ENCODE measurements at regions not wholly inside any gene's neighbourhood (a gene's known extent, or its start where the extent isn't known, plus 50 kb on each side); places are given as distances from the start of the nearest gene placed in this dataset.

DNA sequence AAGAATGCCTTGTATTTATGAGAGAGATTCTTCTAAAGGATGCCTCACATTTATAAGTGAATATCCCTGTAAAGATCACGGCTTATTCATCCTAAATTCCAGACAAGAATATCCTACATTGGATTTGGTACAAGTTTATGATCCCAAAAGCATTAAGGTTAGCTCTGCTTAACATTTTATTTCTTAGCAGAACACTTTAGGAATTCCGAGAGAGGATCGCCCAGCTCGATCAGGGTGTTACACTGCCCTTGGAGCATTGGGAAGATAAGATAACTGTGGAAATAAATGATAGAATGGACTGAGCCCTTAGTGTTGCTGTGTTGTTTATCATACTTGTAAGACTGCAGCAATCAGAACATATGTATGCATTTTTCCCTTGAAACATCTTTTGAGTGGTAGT is 223.0 kb upstream of the CDIN1 start:
- DNase-seq (ENCODE audit: low read depth) = no peak
- H3K27me3 ChIP-seq (ENCODE audit: control insufficient read depth, insufficient read depth, low read length) = no peaks in the 10 kb centered on the region
- H3K4me3 ChIP-seq (ENCODE audit: low read depth, low read length) = no peak overlapping the region
- TF ChIP-seq, protein P1, sequence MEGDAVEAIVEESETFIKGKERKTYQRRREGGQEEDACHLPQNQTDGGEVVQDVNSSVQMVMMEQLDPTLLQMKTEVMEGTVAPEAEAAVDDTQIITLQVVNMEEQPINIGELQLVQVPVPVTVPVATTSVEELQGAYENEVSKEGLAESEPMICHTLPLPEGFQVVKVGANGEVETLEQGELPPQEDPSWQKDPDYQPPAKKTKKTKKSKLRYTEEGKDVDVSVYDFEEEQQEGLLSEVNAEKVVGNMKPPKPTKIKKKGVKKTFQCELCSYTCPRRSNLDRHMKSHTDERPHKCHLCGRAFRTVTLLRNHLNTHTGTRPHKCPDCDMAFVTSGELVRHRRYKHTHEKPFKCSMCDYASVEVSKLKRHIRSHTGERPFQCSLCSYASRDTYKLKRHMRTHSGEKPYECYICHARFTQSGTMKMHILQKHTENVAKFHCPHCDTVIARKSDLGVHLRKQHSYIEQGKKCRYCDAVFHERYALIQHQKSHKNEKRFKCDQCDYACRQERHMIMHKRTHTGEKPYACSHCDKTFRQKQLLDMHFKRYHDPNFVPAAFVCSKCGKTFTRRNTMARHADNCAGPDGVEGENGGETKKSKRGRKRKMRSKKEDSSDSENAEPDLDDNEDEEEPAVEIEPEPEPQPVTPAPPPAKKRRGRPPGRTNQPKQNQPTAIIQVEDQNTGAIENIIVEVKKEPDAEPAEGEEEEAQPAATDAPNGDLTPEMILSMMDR (IDR thresholded peaks at IDR 0.05; ENCODE audit: insufficient read depth, low read length, poor library complexity, severe bottlenecking) = no peak
- no peaks in the 10 kb centered on the region for H3K36me3 ChIP-seq (ENCODE audit: control insufficient read depth, insufficient read depth, low read length)

- no peaks in the 10 kb centered on the region for H3K36me3 ChIP-seq (ENCODE audit: control insufficient read depth, insufficient read depth, low read length)
- no peak overlapping the region for H3K4me3 ChIP-seq (ENCODE audit: low read depth, low read length)
- TF ChIP-seq, protein P1 (IDR thresholded peaks at IDR 0.05; ENCODE audit: insufficient read depth, low read length, poor library complexity, severe bottlenecking) = no peak
- no peak for DNase-seq (ENCODE audit: low read depth)
- no peaks in the 10 kb centered on the region for H3K27me3 ChIP-seq (ENCODE audit: control insufficient read depth, insufficient read depth, low read length)
These were observed 222.3 kb upstream of the CDIN1 start for GRCh38 chr15:36356978-36357601.

GRCh38 chr15:36358094-36358493 is 221.3 kb upstream of the CDIN1 start:
- TF ChIP-seq, protein P1 (IDR thresholded peaks at IDR 0.05; ENCODE audit: insufficient read depth, low read length, poor library complexity, severe bottlenecking) = no peak
- no peaks in the 10 kb centered on the region for H3K27me3 ChIP-seq (ENCODE audit: control insufficient read depth, insufficient read depth, low read length)
- H3K36me3 ChIP-seq (ENCODE audit: control insufficient read depth, insufficient read depth, low read length) = no peaks in the 10 kb centered on the region
- no peak overlapping the region for H3K4me3 ChIP-seq (ENCODE audit: low read depth, low read length)
- peak; percentile 70 for DNase-seq (ENCODE audit: low read depth)

DNA sequence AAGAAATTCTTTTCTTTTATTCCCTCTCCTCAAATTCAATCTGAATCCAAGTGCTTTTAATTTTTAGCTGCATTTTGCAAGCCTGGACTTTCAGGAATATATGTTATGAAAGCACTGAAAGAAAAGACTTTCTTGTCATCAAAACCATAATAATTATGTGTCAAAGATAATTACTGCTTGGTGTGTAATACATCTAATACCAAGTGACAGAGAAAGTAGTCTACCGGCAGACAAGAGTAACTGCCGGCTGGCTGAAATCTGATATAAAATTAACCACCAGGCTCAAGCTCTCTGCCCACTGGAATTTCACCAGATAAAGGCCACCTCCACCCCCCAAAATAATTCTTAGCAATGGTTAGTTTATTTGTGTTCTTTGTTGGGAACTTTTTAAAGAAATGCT is 220.9 kb upstream of the CDIN1 start:
- H3K36me3 ChIP-seq (ENCODE audit: control insufficient read depth, insufficient read depth, low read length) = no peaks in the 10 kb centered on the region
- TF ChIP-seq, protein P1 (IDR thresholded peaks at IDR 0.05; ENCODE audit: insufficient read depth, low read length, poor library complexity, severe bottlenecking) = no peak
- no peaks in the 10 kb centered on the region for H3K27me3 ChIP-seq (ENCODE audit: control insufficient read depth, insufficient read depth, low read length)
- no peak overlapping the region for H3K4me3 ChIP-seq (ENCODE audit: low read depth, low read length)
- DNase-seq (ENCODE audit: low read depth) = no peak

DNA sequence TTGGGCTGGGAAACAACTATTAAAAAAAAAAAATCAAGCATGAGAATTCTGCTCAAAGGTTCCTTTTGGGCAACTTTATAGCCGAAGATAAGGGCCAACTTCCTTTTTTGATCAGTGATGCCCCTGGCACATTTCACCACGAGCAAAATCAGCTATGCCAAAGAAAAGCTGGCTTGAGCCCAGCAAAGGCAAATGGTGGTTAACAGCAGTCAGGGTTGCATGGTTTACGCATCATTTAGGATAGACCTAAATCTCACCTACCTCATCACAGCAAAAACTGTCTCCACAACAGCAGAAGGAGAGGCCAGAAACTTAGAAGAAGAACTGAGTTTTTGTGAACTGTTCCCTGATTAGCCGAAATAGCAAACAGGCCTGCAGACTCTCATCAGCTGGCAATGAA is 220.1 kb upstream of the CDIN1 start:
- no peak for DNase-seq (ENCODE audit: low read depth)
- Histone ChIP-seq H3K36me3 (ENCODE audit: control insufficient read depth, insufficient read depth, low read length) (no peaks in the 10 kb centered on the region), H3K27me3 (ENCODE audit: control insufficient read depth, insufficient read depth, low read length) (no peaks in the 10 kb centered on the region), H3K4me3 (ENCODE audit: low read depth, low read length) (no peak overlapping the region)
- TF ChIP-seq, protein P1 (IDR thresholded peaks at IDR 0.05; ENCODE audit: insufficient read depth, low read length, poor library complexity, severe bottlenecking) = no peak

- TF ChIP-seq, protein P1 (IDR thresholded peaks at IDR 0.05; ENCODE audit: insufficient read depth, low read length, poor library complexity, severe bottlenecking) = no peak
- DNase-seq (ENCODE audit: low read depth) = no peak
These were observed 218.0 kb upstream of the CDIN1 start for GRCh38 chr15:36361351-36361870.

More at GRCh38 chr15:36361351-36361870, 218.0 kb upstream of the CDIN1 start:
- Histone ChIP-seq H3K27me3 (ENCODE audit: control insufficient read depth, insufficient read depth, low read length) (no peaks in the 10 kb centered on the region), H3K4me3 (ENCODE audit: low read depth, low read length) (no peak overlapping the region), H3K36me3 (ENCODE audit: control insufficient read depth, insufficient read depth, low read length) (no peaks in the 10 kb centered on the region)
